ENCODE measurements at regions not wholly inside any gene's neighbourhood (a gene's known extent, or its start where the extent isn't known, plus 50 kb on each side); places are given as distances from the start of the nearest gene placed in this dataset.

DNA sequence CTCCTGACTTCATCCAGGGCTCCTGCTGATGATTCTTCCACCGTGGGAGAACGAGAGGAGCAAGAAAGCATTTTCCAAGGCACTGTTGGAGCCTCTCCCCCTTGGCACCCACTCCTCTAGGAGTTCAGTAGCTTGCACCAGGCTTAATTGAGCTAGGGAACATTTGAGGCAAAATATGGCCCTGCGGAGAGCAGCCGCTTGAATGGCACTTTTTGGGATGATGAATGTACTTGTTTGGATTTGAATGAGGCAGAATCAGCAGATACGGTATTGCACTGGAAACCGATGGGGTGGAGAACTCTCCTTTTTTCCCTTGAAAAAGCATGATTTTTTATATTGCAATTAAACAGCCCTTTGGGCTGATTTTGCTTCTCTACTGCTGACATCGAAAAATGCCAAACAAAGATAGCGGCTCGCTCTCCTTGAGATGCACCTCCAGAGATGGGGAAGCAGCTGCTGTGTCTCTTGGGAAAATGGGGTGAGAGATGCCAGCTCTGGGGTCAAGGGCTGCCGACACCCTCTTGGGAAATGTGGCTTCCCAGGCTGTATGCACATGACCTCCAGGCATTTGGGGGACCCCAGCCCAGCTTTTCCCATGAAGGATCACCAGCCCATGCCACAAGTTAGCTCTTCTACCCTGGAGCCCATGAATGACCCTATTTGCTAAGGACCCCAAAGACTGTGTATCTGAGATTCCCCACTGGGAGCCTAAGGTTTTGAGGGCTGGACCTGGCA lies 55.4 kb upstream of the LRP8 start:
- no peak for DNase-seq (ENCODE audit: low read depth)
- no peak overlapping the region for H3K4me3 ChIP-seq (ENCODE audit: low read depth, low read length)
- TF ChIP-seq POLR2A (IDR thresholded peaks at IDR 0.05; ENCODE audit: extremely low read depth, insufficient read length) (no peak), MYC (IDR thresholded peaks at IDR 0.05; ENCODE audit: low read depth, low read length) (no peak)
- TF ChIP-seq, protein P1, sequence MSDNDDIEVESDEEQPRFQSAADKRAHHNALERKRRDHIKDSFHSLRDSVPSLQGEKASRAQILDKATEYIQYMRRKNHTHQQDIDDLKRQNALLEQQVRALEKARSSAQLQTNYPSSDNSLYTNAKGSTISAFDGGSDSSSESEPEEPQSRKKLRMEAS (IDR thresholded peaks at IDR 0.05; ENCODE audit: low read depth, low read length): no peak
- TF ChIP-seq, protein P2, sequence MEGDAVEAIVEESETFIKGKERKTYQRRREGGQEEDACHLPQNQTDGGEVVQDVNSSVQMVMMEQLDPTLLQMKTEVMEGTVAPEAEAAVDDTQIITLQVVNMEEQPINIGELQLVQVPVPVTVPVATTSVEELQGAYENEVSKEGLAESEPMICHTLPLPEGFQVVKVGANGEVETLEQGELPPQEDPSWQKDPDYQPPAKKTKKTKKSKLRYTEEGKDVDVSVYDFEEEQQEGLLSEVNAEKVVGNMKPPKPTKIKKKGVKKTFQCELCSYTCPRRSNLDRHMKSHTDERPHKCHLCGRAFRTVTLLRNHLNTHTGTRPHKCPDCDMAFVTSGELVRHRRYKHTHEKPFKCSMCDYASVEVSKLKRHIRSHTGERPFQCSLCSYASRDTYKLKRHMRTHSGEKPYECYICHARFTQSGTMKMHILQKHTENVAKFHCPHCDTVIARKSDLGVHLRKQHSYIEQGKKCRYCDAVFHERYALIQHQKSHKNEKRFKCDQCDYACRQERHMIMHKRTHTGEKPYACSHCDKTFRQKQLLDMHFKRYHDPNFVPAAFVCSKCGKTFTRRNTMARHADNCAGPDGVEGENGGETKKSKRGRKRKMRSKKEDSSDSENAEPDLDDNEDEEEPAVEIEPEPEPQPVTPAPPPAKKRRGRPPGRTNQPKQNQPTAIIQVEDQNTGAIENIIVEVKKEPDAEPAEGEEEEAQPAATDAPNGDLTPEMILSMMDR (IDR thresholded peaks at IDR 0.05; ENCODE audit: low read depth, low read length): no peak

DNA sequence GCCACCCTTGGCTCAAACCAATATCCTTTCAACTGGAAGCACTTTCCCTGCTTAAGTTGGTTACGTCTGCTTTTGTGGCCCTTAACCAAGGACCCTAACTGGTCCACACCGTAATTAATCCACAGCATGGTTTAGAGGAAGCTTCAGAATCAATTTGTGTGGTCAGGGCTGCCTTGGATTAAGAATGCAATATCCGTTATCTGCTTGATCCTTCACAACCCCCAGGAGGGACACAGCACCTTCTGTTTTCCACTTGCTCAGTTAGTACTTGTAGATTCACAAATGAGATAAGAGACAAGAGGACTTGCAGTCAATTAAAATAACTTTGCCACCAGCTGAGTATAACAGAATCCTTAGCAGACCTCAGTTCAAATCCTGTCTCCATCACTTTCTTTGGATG lies 56.9 kb upstream of the LRP8 start:
- no peak overlapping the region for H3K4me3 ChIP-seq (ENCODE audit: low read depth, low read length)
- TF ChIP-seq, protein P1 (IDR thresholded peaks at IDR 0.05; ENCODE audit: low read depth, low read length): no peak
- DNase-seq (ENCODE audit: low read depth): peak; percentile 12

DNA sequence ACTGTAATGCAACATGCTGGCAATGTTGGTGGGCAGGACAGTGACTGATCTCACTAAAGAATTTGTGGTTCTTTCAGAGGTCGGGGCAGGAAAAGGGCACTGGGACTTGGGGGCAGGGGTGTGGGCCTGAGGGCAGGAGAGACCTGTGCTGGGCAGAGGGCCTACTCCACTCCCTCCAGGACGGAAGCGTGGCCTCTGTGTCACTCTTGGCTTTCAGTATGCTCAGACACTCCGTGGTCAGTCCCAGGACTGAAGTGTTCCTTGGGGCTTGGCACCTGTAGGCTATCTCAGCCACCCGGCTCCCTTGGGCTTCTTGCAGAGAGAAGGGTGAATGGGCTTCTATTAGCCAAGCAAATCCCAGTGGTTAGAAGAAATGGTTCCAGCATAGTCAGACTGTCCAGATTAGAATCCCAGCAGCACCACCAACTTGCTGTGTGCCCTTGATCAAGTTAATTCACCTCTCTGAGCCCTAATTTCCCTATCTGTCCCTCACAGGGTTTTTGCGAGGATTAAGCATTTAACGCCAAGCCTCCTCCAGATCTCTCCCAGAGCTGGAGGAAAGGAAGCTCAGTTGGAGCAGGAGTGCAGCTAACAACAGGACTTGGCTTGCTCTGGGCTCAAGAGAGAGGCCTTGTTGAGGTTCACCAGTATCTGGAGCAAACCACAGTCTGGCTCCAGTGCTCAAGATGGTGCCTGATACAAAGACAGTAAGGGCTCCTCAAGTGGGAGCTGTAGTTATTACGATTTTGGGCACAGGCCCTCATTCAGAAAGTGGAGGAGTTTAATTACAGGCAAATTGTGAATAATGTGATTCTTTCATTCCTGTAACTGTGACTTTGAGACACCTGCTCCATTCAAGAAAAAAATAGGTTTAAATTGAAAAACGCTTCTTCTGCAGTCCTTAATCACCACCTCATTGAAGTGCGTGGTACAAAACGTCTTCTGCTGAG lies 57.7 kb upstream of the LRP8 start:
- DNase-seq (ENCODE audit: low read depth): no peak
- H3K4me3 ChIP-seq (ENCODE audit: low read depth, low read length): no peak overlapping the region
- TF ChIP-seq, protein P1 (IDR thresholded peaks at IDR 0.05; ENCODE audit: low read depth, low read length): no peak
- TF ChIP-seq, protein P2 (IDR thresholded peaks at IDR 0.05; ENCODE audit: low read depth, low read length): no peak
- TF ChIP-seq MYC (IDR thresholded peaks at IDR 0.05; ENCODE audit: low read depth, low read length) (no peak), POLR2A (IDR thresholded peaks at IDR 0.05; ENCODE audit: extremely low read depth, insufficient read length) (no peak)

DNA sequence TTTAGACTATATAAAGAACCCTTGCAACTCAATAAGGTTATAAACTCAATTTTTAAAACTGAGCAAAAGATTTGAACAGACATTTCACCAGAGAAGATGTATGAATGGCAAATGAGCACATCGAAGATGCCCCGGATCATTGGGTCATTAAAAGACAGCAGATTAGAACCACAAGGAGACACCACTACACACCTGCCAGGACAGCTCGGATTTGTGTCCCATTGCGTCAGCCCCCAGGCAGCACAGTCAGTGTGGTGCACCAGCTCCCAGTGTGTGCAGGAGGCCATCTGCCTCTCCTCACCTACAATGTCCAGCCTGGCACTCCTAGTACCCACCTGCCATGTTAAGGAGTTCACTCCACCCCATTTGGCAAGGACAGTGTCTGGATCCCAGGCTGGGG lies 61.1 kb upstream of the LRP8 start:
- no peak overlapping the region for H3K4me3 ChIP-seq (ENCODE audit: low read depth, low read length)
- no peak for TF ChIP-seq POLR2A (IDR thresholded peaks at IDR 0.05; ENCODE audit: extremely low read depth, insufficient read length)
- TF ChIP-seq, protein P1 (IDR thresholded peaks at IDR 0.05; ENCODE audit: low read depth, low read length): no peak
- TF ChIP-seq, protein P2 (IDR thresholded peaks at IDR 0.05; ENCODE audit: low read depth, low read length): no peak
- TF ChIP-seq MYC (IDR thresholded peaks at IDR 0.05; ENCODE audit: low read depth, low read length): no peak
- DNase-seq (ENCODE audit: low read depth): no peak

DNA sequence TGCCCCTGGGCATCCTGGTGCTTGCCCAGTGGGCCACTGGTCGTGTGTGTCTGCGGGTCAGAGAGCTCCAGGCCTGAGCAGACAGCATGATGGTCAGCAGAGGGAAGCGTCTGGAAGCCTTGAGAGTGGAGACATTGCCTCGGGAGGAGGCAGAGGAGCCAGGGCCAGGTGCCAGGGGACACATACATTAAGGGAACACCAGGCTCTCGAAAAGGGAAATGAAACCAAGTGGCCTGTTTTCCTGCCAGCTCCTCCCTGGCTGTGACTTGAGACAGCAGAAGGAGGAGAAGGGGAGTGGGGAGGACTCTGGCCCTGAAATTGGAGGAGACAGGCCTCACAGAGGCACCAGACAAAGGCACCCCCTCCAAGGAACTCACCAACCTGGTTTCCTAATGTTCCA lies 62.4 kb upstream of the LRP8 start:
- DNase-seq (ENCODE audit: low read depth): peak; percentile 64
- H3K4me3 ChIP-seq (ENCODE audit: low read depth, low read length): no peak overlapping the region
- TF ChIP-seq POLR2A (IDR thresholded peaks at IDR 0.05; ENCODE audit: extremely low read depth, insufficient read length) (no peak), MYC (IDR thresholded peaks at IDR 0.05; ENCODE audit: low read depth, low read length) (no peak)
- TF ChIP-seq, protein P2 (IDR thresholded peaks at IDR 0.05; ENCODE audit: low read depth, low read length): no peak
- TF ChIP-seq, protein P1 (IDR thresholded peaks at IDR 0.05; ENCODE audit: low read depth, low read length): no peak

DNA sequence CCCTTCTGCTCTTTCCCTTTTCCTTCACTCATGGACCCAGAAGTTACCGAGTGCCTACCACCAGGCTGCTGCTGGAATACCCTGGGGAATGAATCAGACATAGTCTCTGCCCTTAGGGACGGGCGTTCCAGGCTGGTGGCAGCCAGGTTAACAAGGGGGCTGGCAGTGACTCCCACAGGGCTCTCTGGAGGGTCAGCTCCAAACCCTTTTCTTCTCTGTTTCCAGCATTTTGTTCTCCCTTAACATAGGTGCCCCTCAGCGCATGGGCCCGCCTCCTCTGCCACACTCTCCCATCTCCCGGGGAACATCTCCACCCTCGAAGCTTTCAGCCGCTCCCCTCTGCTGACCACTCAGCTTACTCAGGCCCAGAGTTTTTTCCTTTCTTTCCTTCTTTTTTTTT lies 62.9 kb upstream of the LRP8 start:
- no peak for DNase-seq (ENCODE audit: low read depth)
- H3K4me3 ChIP-seq (ENCODE audit: low read depth, low read length): no peak overlapping the region
- TF ChIP-seq MYC (IDR thresholded peaks at IDR 0.05; ENCODE audit: low read depth, low read length): no peak

Measured in NB4 (cell line).